ENCODE measurements at regions not wholly inside any gene's neighbourhood (a gene's known extent, or its start where the extent isn't known, plus 50 kb on each side); places are given as distances from the start of the nearest gene placed in this dataset.

DNA sequence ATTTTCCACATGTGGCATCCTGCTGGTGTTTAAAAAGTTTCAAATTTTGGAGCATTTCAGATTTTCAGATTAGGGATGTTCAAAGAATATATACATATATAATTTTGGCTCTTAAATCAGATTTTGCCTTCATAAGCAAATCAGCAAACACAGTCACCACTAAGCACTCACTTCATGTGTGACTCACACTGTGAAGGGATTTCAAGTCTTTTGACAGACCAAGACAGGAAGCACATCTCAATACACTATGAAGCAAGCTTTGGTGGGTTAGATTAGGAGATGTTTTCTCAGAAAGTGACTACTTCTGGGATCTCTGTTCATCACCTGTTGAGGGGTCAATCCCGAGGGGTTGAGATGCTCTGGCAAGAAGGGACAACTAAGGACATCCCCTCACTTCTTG is 227.8 kb upstream of the RBBP8 start:
- TF ChIP-seq, protein P1, sequence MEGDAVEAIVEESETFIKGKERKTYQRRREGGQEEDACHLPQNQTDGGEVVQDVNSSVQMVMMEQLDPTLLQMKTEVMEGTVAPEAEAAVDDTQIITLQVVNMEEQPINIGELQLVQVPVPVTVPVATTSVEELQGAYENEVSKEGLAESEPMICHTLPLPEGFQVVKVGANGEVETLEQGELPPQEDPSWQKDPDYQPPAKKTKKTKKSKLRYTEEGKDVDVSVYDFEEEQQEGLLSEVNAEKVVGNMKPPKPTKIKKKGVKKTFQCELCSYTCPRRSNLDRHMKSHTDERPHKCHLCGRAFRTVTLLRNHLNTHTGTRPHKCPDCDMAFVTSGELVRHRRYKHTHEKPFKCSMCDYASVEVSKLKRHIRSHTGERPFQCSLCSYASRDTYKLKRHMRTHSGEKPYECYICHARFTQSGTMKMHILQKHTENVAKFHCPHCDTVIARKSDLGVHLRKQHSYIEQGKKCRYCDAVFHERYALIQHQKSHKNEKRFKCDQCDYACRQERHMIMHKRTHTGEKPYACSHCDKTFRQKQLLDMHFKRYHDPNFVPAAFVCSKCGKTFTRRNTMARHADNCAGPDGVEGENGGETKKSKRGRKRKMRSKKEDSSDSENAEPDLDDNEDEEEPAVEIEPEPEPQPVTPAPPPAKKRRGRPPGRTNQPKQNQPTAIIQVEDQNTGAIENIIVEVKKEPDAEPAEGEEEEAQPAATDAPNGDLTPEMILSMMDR (IDR thresholded peaks at IDR 0.05; ENCODE audit: insufficient read depth, low read length), result no peak
- no peak for TF ChIP-seq POLR2AphosphoS5 (IDR thresholded peaks at IDR 0.05; ENCODE audit: low read depth)

Data from HL-60 (cell line).